OCI-LY7 (cell line): ENCODE measurements at regions not wholly inside any gene's neighbourhood (a gene's known extent, or its start where the extent isn't known, plus 50 kb on each side); places are given as distances from the start of the nearest gene placed in this dataset.
"Not testable (repeated sequence)": the region's sequence is repeated elsewhere in the genome, so short reads cannot be mapped to it uniquely, and the experiment has no call there.

Experiments
- CTCF ChIP-seq: fragments of 200-600 bp; sonication (generic); conservative IDR thresholded peaks from 2 replicates; pipeline ENCODE4 v1.5.1; 2014; ENCODE audit warnings: mild to moderate bottlenecking, antibody characterized with exemption, low read length, moderate library complexity, mixed read lengths
- EZH2phosphoT487 ChIP-seq: fragments of 200-600 bp; sonication (generic); IDR thresholded peaks from 2 replicates; pipeline ENCODE4 v1.6.1; 2018; ENCODE audit warnings: low read depth, borderline replicate concordance, mild to moderate bottlenecking, mixed run types, antibody characterized with exemption, low read length, moderate library complexity, mixed read lengths

- TF ChIP-seq CTCF, EZH2phosphoT487: not testable (repeated sequence)
Observed at GRCh38 chr9:38242151-38242550, 150.4 kb upstream of the ALDH1B1 start.
